Neutrophil (primary cell): ENCODE measurements at regions not wholly inside any gene's neighbourhood (a gene's known extent, or its start where the extent isn't known, plus 50 kb on each side); places are given as distances from the start of the nearest gene placed in this dataset.
"Not testable (repeated sequence)": the region's sequence is repeated elsewhere in the genome, so short reads cannot be mapped to it uniquely, and the experiment has no call there.

ENCODE experiments used
- H3K27ac ChIP-seq: fragments of 200-600 bp; sonication (generic); 2 replicates; pipeline ENCODE4 v1.5.1; 2016; ENCODE audit warnings: mild to moderate bottlenecking, moderate library complexity
- H3K27me3 ChIP-seq: fragments of 200-600 bp; sonication (generic); 2 replicates; pipeline ENCODE4 v1.6.0; 2016; ENCODE audit warnings: mild to moderate bottlenecking
- H3K36me3 ChIP-seq: fragments of 200-600 bp; sonication (generic); 2 replicates; pipeline ENCODE4 v1.5.1; 2017
- H3K4me1 ChIP-seq, 2 experiments: fragments of 200-600 bp in 1 of 2; sonication (generic) in 1 of 2; 1 replicate in 1 of 2; 2 replicates in 1 of 2; pipeline versions ENCODE4 v1.5.1 to v1.6.1; 2013 to 2016; ENCODE audit warnings: low read depth in 1 of 2, low read length in 1 of 2, mild to moderate bottlenecking in 1 of 2, moderate library complexity in 1 of 2; ENCODE audit not compliant: control insufficient read depth in 1 of 2, insufficient read depth in 1 of 2
- H3K4me3 ChIP-seq, 2 experiments: fragments of 200-600 bp in 1 of 2; sonication (generic) in 1 of 2; 1 replicate in 1 of 2; 2 replicates in 1 of 2; pipeline ENCODE4 v1.5.1; 2013 to 2016; ENCODE audit warnings: low read depth in 1 of 2, low read length in 1 of 2, mild to moderate bottlenecking in 1 of 2, moderate library complexity in 1 of 2
- H3K9me3 ChIP-seq: fragments of 200-600 bp; sonication (generic); 2 replicates; pipeline ENCODE4 v1.5.1; 2016
- TF ChIP-seq, protein P1 (sequence below): fragments of 200-600 bp; sonication (generic); IDR thresholded peaks from 2 replicates; pipeline ENCODE4 v1.5.1; 2016; ENCODE audit warnings: antibody characterized with exemption

DNA sequence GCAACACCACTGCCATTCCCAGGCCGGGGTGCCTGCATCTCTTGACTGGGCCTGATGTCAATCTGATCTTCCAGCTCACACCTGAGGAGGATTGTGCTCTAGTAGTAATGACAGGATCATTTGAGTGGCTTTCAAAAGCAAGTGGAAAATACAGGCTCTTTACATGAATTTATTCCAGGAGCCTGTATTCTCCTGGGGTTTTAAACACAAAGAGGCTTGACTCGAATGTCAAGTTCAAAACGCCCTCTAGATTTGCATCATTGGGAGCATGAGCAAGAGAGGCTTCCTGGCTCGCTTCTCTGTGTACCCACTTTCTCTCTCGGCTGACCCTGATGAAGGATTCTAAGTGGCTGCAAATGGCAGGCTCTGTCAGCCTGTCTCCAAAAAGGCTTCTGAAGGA is 199.5 kb upstream of the PUDP start:
- TF ChIP-seq, protein P1, sequence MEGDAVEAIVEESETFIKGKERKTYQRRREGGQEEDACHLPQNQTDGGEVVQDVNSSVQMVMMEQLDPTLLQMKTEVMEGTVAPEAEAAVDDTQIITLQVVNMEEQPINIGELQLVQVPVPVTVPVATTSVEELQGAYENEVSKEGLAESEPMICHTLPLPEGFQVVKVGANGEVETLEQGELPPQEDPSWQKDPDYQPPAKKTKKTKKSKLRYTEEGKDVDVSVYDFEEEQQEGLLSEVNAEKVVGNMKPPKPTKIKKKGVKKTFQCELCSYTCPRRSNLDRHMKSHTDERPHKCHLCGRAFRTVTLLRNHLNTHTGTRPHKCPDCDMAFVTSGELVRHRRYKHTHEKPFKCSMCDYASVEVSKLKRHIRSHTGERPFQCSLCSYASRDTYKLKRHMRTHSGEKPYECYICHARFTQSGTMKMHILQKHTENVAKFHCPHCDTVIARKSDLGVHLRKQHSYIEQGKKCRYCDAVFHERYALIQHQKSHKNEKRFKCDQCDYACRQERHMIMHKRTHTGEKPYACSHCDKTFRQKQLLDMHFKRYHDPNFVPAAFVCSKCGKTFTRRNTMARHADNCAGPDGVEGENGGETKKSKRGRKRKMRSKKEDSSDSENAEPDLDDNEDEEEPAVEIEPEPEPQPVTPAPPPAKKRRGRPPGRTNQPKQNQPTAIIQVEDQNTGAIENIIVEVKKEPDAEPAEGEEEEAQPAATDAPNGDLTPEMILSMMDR = no peak
- Histone ChIP-seq H3K27ac (no peak overlapping the region), H3K4me3 (no peak overlapping the region)

DNA sequence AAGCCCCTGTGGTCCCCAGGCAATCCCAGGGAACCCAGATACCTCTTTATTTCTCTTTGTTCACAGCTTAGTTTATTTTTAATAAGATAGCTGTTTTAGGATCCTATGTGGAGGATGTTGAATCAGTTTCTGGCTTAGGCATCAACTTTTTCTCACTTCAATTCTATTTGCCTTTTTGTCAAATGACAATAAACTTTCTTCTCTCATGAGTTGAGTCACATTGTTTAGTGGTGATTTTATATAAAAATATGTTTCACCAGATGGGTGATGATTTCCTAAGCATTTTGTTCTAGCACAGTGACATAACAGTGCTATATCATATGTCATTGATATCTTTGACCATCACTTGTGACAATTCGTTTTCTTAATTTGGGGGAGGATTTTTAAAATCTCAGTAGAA is 198.1 kb upstream of the PUDP start:
- TF ChIP-seq, protein P1 = no peak
- Histone ChIP-seq H3K27ac (no peak overlapping the region), H3K27me3 (no peaks in the 10 kb centered on the region), H3K9me3 (no peaks in the 10 kb centered on the region), H3K4me1 (no peaks in the 10 kb centered on the region), H3K4me3 (no peak overlapping the region), H3K36me3 (no peaks in the 10 kb centered on the region)

More for the DNA sequence above, 199.5 kb upstream of the PUDP start:
- Histone ChIP-seq H3K27me3 (no peaks in the 10 kb centered on the region), H3K4me1 (no peaks in the 10 kb centered on the region), H3K36me3 (no peaks in the 10 kb centered on the region), H3K9me3 (no peaks in the 10 kb centered on the region)

DNA sequence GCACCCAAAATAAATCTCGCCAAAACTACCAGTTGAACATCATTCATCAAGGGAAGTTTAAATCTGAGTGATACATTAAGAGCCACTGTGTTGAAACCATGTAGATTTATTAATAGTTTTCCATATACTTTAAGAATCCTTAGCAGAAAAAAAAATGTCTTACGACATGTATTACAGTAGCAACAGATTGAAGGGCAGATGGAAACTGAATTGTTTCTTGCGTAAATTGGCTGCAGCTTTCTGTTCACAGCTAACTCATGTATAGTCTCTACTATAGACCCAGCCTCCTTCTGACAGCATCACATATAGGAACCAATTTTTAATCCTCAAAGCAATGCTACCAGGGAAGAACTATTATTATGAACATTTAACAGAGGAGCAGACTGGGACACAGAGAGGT is 195.2 kb upstream of the PUDP start:
- H3K27ac ChIP-seq = no peak overlapping the region
- no peaks in the 10 kb centered on the region for H3K27me3 ChIP-seq
- H3K9me3 ChIP-seq = no peaks in the 10 kb centered on the region
- H3K4me3 ChIP-seq = no peak overlapping the region
- no peaks in the 10 kb centered on the region for H3K4me1 ChIP-seq
- TF ChIP-seq, protein P1 = no peak
- no peaks in the 10 kb centered on the region for H3K36me3 ChIP-seq

DNA sequence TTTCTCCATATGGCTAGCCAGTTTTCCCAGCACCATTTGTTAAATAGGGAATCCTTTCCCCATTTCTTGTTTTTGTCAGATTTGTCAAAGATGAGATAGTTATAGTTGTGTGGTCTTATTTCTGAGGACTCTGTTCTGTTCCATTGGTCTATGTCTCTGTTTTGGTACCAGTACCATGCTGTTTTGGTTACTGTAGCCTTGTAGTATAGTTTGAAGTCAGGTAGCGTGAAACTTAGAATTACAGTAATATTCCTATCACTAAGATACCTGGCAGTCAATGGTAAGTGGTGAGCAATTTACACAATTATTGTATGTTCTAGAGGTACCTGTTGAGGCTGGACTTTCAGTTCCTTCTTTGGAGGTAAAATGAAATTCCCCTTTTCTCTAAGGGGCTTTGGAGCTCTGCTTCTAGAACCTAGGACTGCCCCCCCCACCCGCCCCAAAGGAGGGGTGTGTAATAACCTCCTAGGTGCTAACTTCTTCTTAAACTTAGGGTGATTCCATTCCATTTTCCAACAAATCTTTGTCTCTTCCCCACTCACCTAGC is 187.9 kb upstream of the PUDP start:
- not testable (repeated sequence) for H3K9me3 ChIP-seq, H3K4me1 ChIP-seq, H3K36me3 ChIP-seq

DNA sequence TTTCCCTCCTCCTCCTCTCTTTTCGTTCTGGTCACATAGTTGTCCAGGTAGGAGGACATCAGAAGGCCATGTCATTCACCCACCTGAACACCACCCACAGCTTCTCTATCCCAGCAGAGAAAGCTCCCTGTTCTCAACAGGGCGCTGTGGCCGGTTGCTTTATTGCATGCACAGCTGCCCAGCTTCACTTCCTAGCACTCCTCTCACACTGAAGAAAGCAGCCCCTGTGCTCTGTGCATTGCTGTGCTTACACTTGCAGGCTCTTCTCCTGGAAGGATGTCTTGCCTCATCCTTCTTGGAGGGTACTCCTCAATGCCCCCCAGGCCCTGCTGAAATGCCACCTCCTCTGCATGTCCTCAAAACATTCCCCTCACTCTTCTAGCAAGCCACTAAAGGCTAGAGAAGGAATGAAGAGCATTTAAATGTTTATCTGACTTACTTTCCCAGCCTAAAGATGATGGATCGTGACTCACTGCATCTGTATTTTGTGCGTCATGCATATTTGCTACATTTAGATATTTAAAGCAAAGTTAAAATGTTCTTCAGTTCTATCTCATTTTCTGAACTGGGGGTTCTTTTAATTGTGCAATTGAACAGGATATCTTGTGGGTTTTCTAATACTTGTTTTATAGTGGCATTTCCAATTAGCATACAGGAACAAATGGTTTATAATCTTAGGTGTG is 186.4 kb upstream of the PUDP start:
- Histone ChIP-seq H3K4me3 (no peak overlapping the region), H3K27me3 (no peaks in the 10 kb centered on the region), H3K36me3 (no peaks in the 10 kb centered on the region), H3K27ac (no peak overlapping the region), H3K4me1 (no peaks in the 10 kb centered on the region), H3K9me3 (no peaks in the 10 kb centered on the region)
- TF ChIP-seq, protein P1 = no peak

More for the DNA sequence above, 187.9 kb upstream of the PUDP start:
- H3K27me3 ChIP-seq, H3K4me3 ChIP-seq, H3K27ac ChIP-seq: not testable (repeated sequence)

DNA sequence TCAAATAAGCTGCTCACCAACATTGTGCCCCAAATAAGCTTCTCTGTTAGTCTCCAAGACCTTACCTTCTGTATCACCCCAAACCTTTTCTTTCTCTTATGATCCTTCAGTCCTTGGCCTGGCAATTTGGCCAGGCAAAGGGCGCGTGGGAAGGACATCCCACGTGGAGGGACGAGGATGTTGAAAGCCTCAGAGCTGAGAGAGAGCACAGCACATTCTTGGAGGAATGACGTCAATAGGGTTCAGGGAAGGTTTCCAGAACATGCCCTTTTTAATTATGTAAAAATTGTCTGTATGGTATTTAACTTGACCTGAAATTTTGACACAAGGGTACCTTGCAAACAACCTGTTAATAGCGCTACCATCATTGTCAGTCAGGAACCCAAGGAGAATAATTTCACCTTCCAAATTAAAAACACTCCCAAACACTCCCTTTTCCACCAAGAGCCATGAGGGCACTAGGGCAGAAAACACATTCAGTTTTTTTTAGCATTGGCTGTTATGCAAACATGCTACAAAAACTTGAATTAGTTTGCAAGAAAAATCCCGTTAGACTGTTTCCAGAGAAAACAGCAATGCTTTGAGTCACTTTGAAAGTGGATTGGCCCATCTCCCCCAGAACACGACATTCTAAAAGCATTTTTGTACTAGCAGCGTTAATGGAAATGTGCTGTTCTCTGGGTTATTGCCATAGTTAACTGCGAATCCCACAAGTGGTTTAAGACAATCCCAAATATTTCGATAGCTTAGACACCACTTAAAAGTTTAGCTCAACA is 183.2 kb upstream of the PUDP start:
- Histone ChIP-seq H3K36me3 (no peaks in the 10 kb centered on the region), H3K27ac (no peak overlapping the region), H3K4me3 (no peak overlapping the region), H3K27me3 (no peaks in the 10 kb centered on the region), H3K4me1 (no peaks in the 10 kb centered on the region), H3K9me3 (no peaks in the 10 kb centered on the region)
- TF ChIP-seq, protein P1 = no peak
